22Rv1 (cell line): ENCODE measurements at regions not wholly inside any gene's neighbourhood (a gene's known extent, or its start where the extent isn't known, plus 50 kb on each side); places are given as distances from the start of the nearest gene placed in this dataset.

ENCODE experiments used
- CTCF ChIP-seq: fragments of 450-650 bp; IDR thresholded peaks from 2 replicates; pipeline ENCODE4 v1.5.1; 2017; ENCODE audit warnings: mild to moderate bottlenecking
- ZFX ChIP-seq: fragments of 450-650 bp; IDR thresholded peaks from 2 replicates; pipeline ENCODE4 v1.6.1; 2017; ENCODE audit warnings: antibody characterized with exemption, borderline replicate concordance

- TF ChIP-seq CTCF: no peak
- TF ChIP-seq ZFX: no peak
Observed at GRCh38 chr21:32867597-32867996, 96.0 kb upstream of the PAXBP1 start.
